ENCODE measurements at regions not wholly inside any gene's neighbourhood (a gene's known extent, or its start where the extent isn't known, plus 50 kb on each side); places are given as distances from the start of the nearest gene placed in this dataset.

DNA sequence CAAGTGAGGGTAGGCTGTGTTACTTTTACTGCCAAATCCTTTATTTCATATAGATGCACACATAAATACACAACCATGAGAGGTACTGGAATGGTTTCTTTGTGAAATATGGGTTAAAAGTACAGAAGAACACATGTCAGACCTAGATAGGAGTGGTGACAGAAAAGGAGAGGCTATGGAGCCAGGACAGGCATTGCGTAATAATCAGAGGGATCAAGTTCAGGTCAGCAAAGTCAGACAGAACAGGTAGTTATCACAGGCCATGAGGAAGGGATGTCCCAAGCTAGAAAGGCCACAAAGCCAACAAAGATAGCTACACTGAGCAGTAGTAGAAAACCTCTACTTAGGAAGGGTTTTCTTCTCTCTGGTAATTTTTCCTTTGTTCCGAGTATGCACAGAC lies 272.6 kb downstream of the KCNN2 start:
- no peak for DNase-seq (ENCODE audit: low read depth)
- TF ChIP-seq, protein P1, sequence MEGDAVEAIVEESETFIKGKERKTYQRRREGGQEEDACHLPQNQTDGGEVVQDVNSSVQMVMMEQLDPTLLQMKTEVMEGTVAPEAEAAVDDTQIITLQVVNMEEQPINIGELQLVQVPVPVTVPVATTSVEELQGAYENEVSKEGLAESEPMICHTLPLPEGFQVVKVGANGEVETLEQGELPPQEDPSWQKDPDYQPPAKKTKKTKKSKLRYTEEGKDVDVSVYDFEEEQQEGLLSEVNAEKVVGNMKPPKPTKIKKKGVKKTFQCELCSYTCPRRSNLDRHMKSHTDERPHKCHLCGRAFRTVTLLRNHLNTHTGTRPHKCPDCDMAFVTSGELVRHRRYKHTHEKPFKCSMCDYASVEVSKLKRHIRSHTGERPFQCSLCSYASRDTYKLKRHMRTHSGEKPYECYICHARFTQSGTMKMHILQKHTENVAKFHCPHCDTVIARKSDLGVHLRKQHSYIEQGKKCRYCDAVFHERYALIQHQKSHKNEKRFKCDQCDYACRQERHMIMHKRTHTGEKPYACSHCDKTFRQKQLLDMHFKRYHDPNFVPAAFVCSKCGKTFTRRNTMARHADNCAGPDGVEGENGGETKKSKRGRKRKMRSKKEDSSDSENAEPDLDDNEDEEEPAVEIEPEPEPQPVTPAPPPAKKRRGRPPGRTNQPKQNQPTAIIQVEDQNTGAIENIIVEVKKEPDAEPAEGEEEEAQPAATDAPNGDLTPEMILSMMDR (IDR thresholded peaks at IDR 0.05; ENCODE audit: control insufficient read depth, extremely low read depth, insufficient read depth) = no peak
- H3K4me3 ChIP-seq (ENCODE audit: low read depth, low read length) = no peak overlapping the region

GRCh38 chr5:114612406-114612805 lies 250.5 kb downstream of the KCNN2 start:
- no peak overlapping the region for H3K4me3 ChIP-seq (ENCODE audit: low read depth, low read length)

GRCh38 chr5:114581136-114581535 lies 219.3 kb downstream of the KCNN2 start:
- no peak overlapping the region for H3K4me3 ChIP-seq (ENCODE audit: low read depth, low read length)
- no peak for DNase-seq (ENCODE audit: low read depth)
- TF ChIP-seq, protein P1 (IDR thresholded peaks at IDR 0.05; ENCODE audit: control insufficient read depth, extremely low read depth, insufficient read depth) = no peak

More at GRCh38 chr5:114612406-114612805, 250.5 kb downstream of the KCNN2 start:
- TF ChIP-seq, protein P1 (IDR thresholded peaks at IDR 0.05; ENCODE audit: control insufficient read depth, extremely low read depth, insufficient read depth) = no peak
- no peak for DNase-seq (ENCODE audit: low read depth)

GRCh38 chr5:114565871-114566270 lies 204.0 kb downstream of the KCNN2 start:
- TF ChIP-seq, protein P1 (IDR thresholded peaks at IDR 0.05; ENCODE audit: control insufficient read depth, extremely low read depth, insufficient read depth) = no peak
- DNase-seq (ENCODE audit: low read depth) = peak; percentile 97
- H3K4me3 ChIP-seq (ENCODE audit: low read depth, low read length) = no peak overlapping the region

- no peak for DNase-seq (ENCODE audit: low read depth)
These were observed 203.3 kb downstream of the KCNN2 start for GRCh38 chr5:114565139-114565538.

GRCh38 chr5:114561415-114561814 lies 199.5 kb downstream of the KCNN2 start:
- no peak overlapping the region for H3K4me3 ChIP-seq (ENCODE audit: low read depth, low read length)
- TF ChIP-seq, protein P1 (IDR thresholded peaks at IDR 0.05; ENCODE audit: control insufficient read depth, extremely low read depth, insufficient read depth) = no peak
- DNase-seq (ENCODE audit: low read depth) = no peak

More at GRCh38 chr5:114565139-114565538, 203.3 kb downstream of the KCNN2 start:
- H3K4me3 ChIP-seq (ENCODE audit: low read depth, low read length) = no peak overlapping the region
- TF ChIP-seq, protein P1 (IDR thresholded peaks at IDR 0.05; ENCODE audit: control insufficient read depth, extremely low read depth, insufficient read depth) = no peak

Data from LNCaP clone FGC (cell line).